ENCODE measurements at regions not wholly inside any gene's neighbourhood (a gene's known extent, or its start where the extent isn't known, plus 50 kb on each side); places are given as distances from the start of the nearest gene placed in this dataset.

GRCh38 chr11:25777343-25777742 is 554.6 kb upstream of the ANO3 start:
- TF ChIP-seq CTCF (IDR thresholded peaks at IDR 0.05), result no peak

- TF ChIP-seq CTCF (IDR thresholded peaks at IDR 0.05), result no peak
Measured at GRCh38 chr11:25779033-25779432, 552.9 kb upstream of the ANO3 start.

- TF ChIP-seq CTCF (IDR thresholded peaks at IDR 0.05), result no peak
Measured at GRCh38 chr11:25787416-25787815, 544.5 kb upstream of the ANO3 start.

GRCh38 chr11:25790396-25790795 is 541.5 kb upstream of the ANO3 start:
- no peak for TF ChIP-seq CTCF (IDR thresholded peaks at IDR 0.05)

- no peak for TF ChIP-seq CTCF (IDR thresholded peaks at IDR 0.05)
Measured at GRCh38 chr11:25793637-25794036, 538.3 kb upstream of the ANO3 start.

GRCh38 chr11:25794804-25795203 is 537.1 kb upstream of the ANO3 start:
- TF ChIP-seq CTCF (IDR thresholded peaks at IDR 0.05), result no peak

GRCh38 chr11:25816411-25816810 is 515.5 kb upstream of the ANO3 start:
- TF ChIP-seq CTCF (IDR thresholded peaks at IDR 0.05), result no peak

- no peak for TF ChIP-seq CTCF (IDR thresholded peaks at IDR 0.05)
Measured at GRCh38 chr11:25824688-25825087, 507.2 kb upstream of the ANO3 start.
